ENCODE measurements at regions not wholly inside any gene's neighbourhood (a gene's known extent, or its start where the extent isn't known, plus 50 kb on each side); places are given as distances from the start of the nearest gene placed in this dataset.

DNA sequence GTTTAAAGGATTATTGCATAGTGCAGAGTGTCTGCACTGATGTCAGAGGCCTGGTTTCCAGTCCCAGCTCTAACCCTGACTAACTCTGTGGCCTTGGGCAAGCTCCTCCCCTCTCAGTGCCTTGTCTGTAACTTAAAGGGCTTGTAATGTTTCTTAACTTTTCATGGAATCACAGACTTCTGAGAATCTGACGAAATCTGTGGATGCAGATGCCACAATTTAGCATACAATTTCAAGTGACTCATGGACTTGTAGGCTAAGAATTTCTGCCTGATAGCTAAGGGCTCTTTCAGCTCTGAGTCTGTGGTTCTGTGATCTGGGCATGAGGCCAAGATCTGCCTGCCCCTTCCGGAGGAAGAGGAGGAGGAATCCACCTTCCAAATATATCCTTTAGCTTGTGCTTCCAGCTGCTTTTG is 236.9 kb downstream of the AR start:
- no peak for TF ChIP-seq POLR2AphosphoS5 (IDR thresholded peaks at IDR 0.05)
- no peak for TF ChIP-seq POLR2A (IDR thresholded peaks at IDR 0.05)
- TF ChIP-seq EP300 (IDR thresholded peaks at IDR 0.05; ENCODE audit: low read depth), result no peak
- no peak for TF ChIP-seq CTCF (IDR thresholded peaks at IDR 0.05)
- DNase-seq, result peak; percentile 27
- in situ Hi-C loops (cut with MboI; ENCODE audit: low pct_ligation_motif_present in 1 of 4, low pct_unique_long_range_greater_than_20kb in 1 of 4, low sequenced_read_pairs in 3 of 4) (no loop called here), intact Hi-C loops (cut with DNase I; ENCODE audit: low total_unique reads) (no loop called here)
- no peaks in the 10 kb centered on the region for H3K4me1 ChIP-seq
- no peak overlapping the region for H3K4me3 ChIP-seq
- WGBS, 2 donors (ENCODE audit: low coverage in 1 of 2), result 19% methylated on average over 2 of the region's 2 CpGs; no CpG with 5 or more reads in 1 of the 2 donors
- H3K27me3 ChIP-seq, result no peaks in the 10 kb centered on the region
- H3K9me3 ChIP-seq, result no peaks in the 10 kb centered on the region
- H3K36me3 ChIP-seq, result no peaks in the 10 kb centered on the region
- H3K27ac ChIP-seq, result peak overlapping the region in 3 of 4 donors; percentile 18 to 40 (median 29)

DNA sequence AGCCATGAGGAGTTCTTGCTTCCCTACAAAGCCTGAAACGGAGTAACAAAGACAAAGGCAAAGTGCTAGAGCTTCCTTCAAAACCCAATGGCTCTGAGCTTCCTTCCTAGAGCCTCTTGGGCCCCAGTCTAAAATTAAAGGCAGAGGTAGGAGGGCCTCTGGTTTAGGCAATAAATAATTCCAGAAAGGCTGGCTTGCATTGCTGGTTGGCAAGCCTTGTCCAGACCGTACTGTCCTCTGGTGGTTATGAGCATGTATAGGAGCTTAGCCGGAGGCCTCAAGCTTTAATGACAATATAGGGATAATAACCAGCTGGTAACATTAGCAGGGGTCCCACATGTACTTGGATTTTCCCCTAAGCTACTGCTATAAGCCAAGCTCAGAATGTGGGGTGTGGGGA is 237.3 kb downstream of the AR start:
- Histone ChIP-seq H3K4me1 (no peaks in the 10 kb centered on the region), H3K9me3 (no peaks in the 10 kb centered on the region), H3K27me3 (no peaks in the 10 kb centered on the region), H3K27ac (no peak overlapping the region), H3K4me3 (no peak overlapping the region), H3K36me3 (no peaks in the 10 kb centered on the region)
- TF ChIP-seq POLR2AphosphoS5 (IDR thresholded peaks at IDR 0.05), result no peak
- no peak for TF ChIP-seq EP300 (IDR thresholded peaks at IDR 0.05; ENCODE audit: low read depth)
- no peak for TF ChIP-seq CTCF (IDR thresholded peaks at IDR 0.05)
- TF ChIP-seq POLR2A (IDR thresholded peaks at IDR 0.05), result no peak
- in situ Hi-C loops (cut with MboI; ENCODE audit: low pct_ligation_motif_present in 1 of 4, low pct_unique_long_range_greater_than_20kb in 1 of 4, low sequenced_read_pairs in 3 of 4), result no loop called here
- WGBS, 2 donors (ENCODE audit: low coverage in 1 of 2), result 55% methylated on average over 3 of the region's 3 CpGs; no CpG with 5 or more reads in 1 of the 2 donors
- intact Hi-C loops (cut with DNase I; ENCODE audit: low total_unique reads), result no loop called here
- DNase-seq, result no peak

DNA sequence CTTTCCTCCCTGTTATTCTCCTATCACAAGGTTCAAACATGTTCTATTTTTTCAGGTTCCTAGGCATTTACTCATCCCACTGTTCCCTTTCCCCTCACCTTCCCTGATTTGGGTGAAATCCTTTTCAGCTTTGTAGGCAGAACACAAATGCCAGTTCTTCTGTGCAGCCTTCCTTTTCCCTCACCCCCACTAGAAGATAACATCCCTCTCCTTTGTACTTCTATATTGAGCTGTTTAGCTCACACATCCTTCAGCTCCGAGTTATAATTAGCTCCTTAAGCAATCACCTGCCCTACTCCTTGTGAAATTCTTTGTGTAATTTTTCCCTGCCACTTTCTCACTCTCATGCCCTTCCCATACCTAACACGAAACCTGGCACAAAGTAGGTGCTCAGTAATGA is 240.9 kb downstream of the AR start:
- Histone ChIP-seq H3K4me1 (no peaks in the 10 kb centered on the region), H3K36me3 (no peaks in the 10 kb centered on the region), H3K27me3 (no peaks in the 10 kb centered on the region), H3K4me3 (no peak overlapping the region), H3K27ac (no peak overlapping the region), H3K9me3 (no peaks in the 10 kb centered on the region)
- intact Hi-C loops (cut with DNase I; ENCODE audit: low total_unique reads) (no loop called here), in situ Hi-C loops (cut with MboI; ENCODE audit: low pct_ligation_motif_present in 1 of 4, low pct_unique_long_range_greater_than_20kb in 1 of 4, low sequenced_read_pairs in 3 of 4) (no loop called here)
- no peak for TF ChIP-seq POLR2AphosphoS5 (IDR thresholded peaks at IDR 0.05)
- no peak for TF ChIP-seq CTCF (IDR thresholded peaks at IDR 0.05)
- no peak for TF ChIP-seq POLR2A (IDR thresholded peaks at IDR 0.05)
- TF ChIP-seq EP300 (IDR thresholded peaks at IDR 0.05; ENCODE audit: low read depth), result no peak
- no peak for DNase-seq
- WGBS, 2 donors (ENCODE audit: low coverage in 1 of 2), result 38 to 40% methylated on average over 1 to 2 of the region's 2 CpGs

DNA sequence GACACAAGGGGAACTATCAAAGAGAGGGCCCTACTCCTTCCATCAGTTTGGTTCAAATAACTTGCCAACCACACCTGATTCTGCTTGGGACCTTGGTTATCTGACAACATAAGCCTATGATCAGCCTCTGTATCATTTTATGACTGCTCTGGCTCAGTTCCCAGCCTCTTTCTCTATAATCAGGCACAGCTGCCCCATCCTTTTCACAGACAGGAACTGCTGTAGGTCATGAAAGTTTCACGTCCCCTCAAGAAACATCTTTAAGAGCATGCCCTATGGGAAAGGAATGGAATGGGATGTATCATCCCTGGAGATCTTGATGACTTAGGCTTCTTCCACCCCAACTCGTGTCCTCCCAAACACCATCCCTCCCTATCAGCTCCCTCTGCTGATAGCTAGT is 243.4 kb downstream of the AR start:
- intact Hi-C loops (cut with DNase I; ENCODE audit: low total_unique reads) (no loop called here), in situ Hi-C loops (cut with MboI; ENCODE audit: low pct_ligation_motif_present in 1 of 4, low pct_unique_long_range_greater_than_20kb in 1 of 4, low sequenced_read_pairs in 3 of 4) (no loop called here)
- 17 to 41% methylated on average over 1 to 2 of the region's 2 CpGs for WGBS, 2 donors (ENCODE audit: low coverage in 1 of 2)
- no peak for TF ChIP-seq CTCF (IDR thresholded peaks at IDR 0.05)
- no peak for TF ChIP-seq POLR2AphosphoS5 (IDR thresholded peaks at IDR 0.05)
- TF ChIP-seq EP300 (IDR thresholded peaks at IDR 0.05; ENCODE audit: low read depth), result no peak
- TF ChIP-seq POLR2A (IDR thresholded peaks at IDR 0.05), result no peak
- H3K4me1 ChIP-seq, result no peaks in the 10 kb centered on the region
- no peak overlapping the region for H3K27ac ChIP-seq
- no peaks in the 10 kb centered on the region for H3K27me3 ChIP-seq
- no peaks in the 10 kb centered on the region for H3K36me3 ChIP-seq
- H3K4me3 ChIP-seq, result no peak overlapping the region
- no peaks in the 10 kb centered on the region for H3K9me3 ChIP-seq
- no peak for DNase-seq

All from transverse colon (tissue), 4 donors.